D341Med (cell line): ENCODE measurements at regions not wholly inside any gene's neighbourhood (a gene's known extent, or its start where the extent isn't known, plus 50 kb on each side); places are given as distances from the start of the nearest gene placed in this dataset.

Source experiments
- DNase-seq: peaks from one replicate; pipeline ENCODE4 v3.0.0; 2012; ENCODE audit warnings: low spot score

- DNase-seq, result no peak
Observed at GRCh38 chr22:22038178-22038880, 55.7 kb upstream of the TOP3B start.

- no peak for DNase-seq
Observed at GRCh38 chr22:22037740-22038139, 55.2 kb upstream of the TOP3B start.

GRCh38 chr22:22037229-22037628, 54.6 kb upstream of the TOP3B start:
- no peak for DNase-seq

GRCh38 chr22:22036588-22036987, 54.0 kb upstream of the TOP3B start:
- no peak for DNase-seq

GRCh38 chr22:22035771-22036314, 53.3 kb upstream of the TOP3B start:
- no peak for DNase-seq

GRCh38 chr22:22035203-22035602, 52.6 kb upstream of the TOP3B start:
- no peak for DNase-seq

GRCh38 chr22:22034469-22035132, 52.0 kb upstream of the TOP3B start:
- no peak for DNase-seq

GRCh38 chr22:22033803-22034468, 51.3 kb upstream of the TOP3B start:
- no peak for DNase-seq

GRCh38 chr22:22032906-22033802, 50.6 kb upstream of the TOP3B start:
- no peak for DNase-seq

GRCh38 chr22:22032099-22032905, 49.7 kb upstream of the TOP3B start:
- DNase-seq, result no peak
